H9 (cell line): ENCODE measurements at regions not wholly inside any gene's neighbourhood (a gene's known extent, or its start where the extent isn't known, plus 50 kb on each side); places are given as distances from the start of the nearest gene placed in this dataset.

ENCODE experiments used
- DNase-seq: peaks from one replicate; pipeline ENCODE4 v3.0.0-alpha.2; 2017
- H2AFZ ChIP-seq: one replicate; pipeline ENCODE4 v1.6.1; 2013; ENCODE audit warnings: mild to moderate bottlenecking, low read length, control low read depth, moderate library complexity
- H2AK5ac ChIP-seq: 2 replicates; pipeline ENCODE4 v1.6.1; 2013; ENCODE audit warnings: low read length, control low read depth, mixed read lengths; ENCODE audit not compliant: insufficient read length
- H2BK120ac ChIP-seq: one replicate; pipeline ENCODE4 v1.6.1; 2013; ENCODE audit warnings: low read depth, mild to moderate bottlenecking, low read length, control low read depth, inconsistent platforms; ENCODE audit not compliant: poor library complexity, severe bottlenecking
- H2BK12ac ChIP-seq: 2 replicates; pipeline ENCODE4 v1.6.1; 2013; ENCODE audit warnings: low read length, control low read depth, mixed read lengths, low read depth; ENCODE audit not compliant: insufficient read length
- H2BK15ac ChIP-seq: 2 replicates; pipeline ENCODE4 v1.6.1; 2013; ENCODE audit warnings: low read depth, low read length, control low read depth
- H2BK20ac ChIP-seq: one replicate; pipeline ENCODE4 v1.6.1; 2013; ENCODE audit warnings: low read depth, mild to moderate bottlenecking, low read length, control low read depth, inconsistent platforms; ENCODE audit not compliant: poor library complexity, severe bottlenecking
- H2BK5ac ChIP-seq: 2 replicates; pipeline ENCODE4 v1.6.1; 2013; ENCODE audit warnings: low read length, control low read depth, mixed read lengths; ENCODE audit not compliant: insufficient read length
- H3K14ac ChIP-seq: 2 replicates; pipeline ENCODE4 v1.6.1; 2013; ENCODE audit warnings: low read length, control low read depth; ENCODE audit not compliant: insufficient read depth
- H3K18ac ChIP-seq: 2 replicates; pipeline ENCODE4 v1.6.1; 2013; ENCODE audit warnings: low read depth, mild to moderate bottlenecking, mixed read lengths, low read length, control low read depth; ENCODE audit not compliant: insufficient read length
- H3K23ac ChIP-seq: 2 replicates; pipeline ENCODE4 v1.6.1; 2013; ENCODE audit warnings: low read length, control low read depth, mixed read lengths, low read depth; ENCODE audit not compliant: insufficient read length
- H3K23me2 ChIP-seq: 2 replicates; pipeline ENCODE4 v1.6.1; 2013; ENCODE audit warnings: low read depth, mild to moderate bottlenecking, mixed read lengths, low read length, control low read depth; ENCODE audit not compliant: insufficient read length, poor library complexity, severe bottlenecking
- H3K27ac ChIP-seq: 2 replicates; pipeline ENCODE4 v1.5.1; 2013; ENCODE audit warnings: low read length, control low read depth, mixed read lengths, low read depth; ENCODE audit not compliant: insufficient read length
- H3K27me3 ChIP-seq: 2 replicates; pipeline ENCODE4 v1.6.1; 2013; ENCODE audit warnings: low read length, control low read depth, inconsistent platforms; ENCODE audit not compliant: insufficient read depth
- H3K4ac ChIP-seq: 2 replicates; pipeline ENCODE4 v1.6.1; 2013; ENCODE audit warnings: low read depth, mild to moderate bottlenecking, control low read depth, inconsistent platforms, low read length, moderate library complexity
- H3K4me1 ChIP-seq: 2 replicates; pipeline ENCODE4 v1.6.1; 2013; ENCODE audit warnings: low read length, control low read depth, inconsistent platforms; ENCODE audit not compliant: insufficient read depth
- H3K4me2 ChIP-seq: 2 replicates; pipeline ENCODE4 v1.6.1; 2013; ENCODE audit warnings: low read length, control low read depth, mixed read lengths; ENCODE audit not compliant: insufficient read length, insufficient read depth
- H3K56ac ChIP-seq: 2 replicates; pipeline ENCODE4 v1.6.1; 2013; ENCODE audit warnings: low read depth, mild to moderate bottlenecking, mixed read lengths, low read length, control low read depth; ENCODE audit not compliant: insufficient read length
- H3K79me1 ChIP-seq: 2 replicates; pipeline ENCODE4 v1.6.1; 2013; ENCODE audit warnings: low read depth, mild to moderate bottlenecking, moderate library complexity, low read length, control low read depth, inconsistent platforms; ENCODE audit not compliant: insufficient read depth, poor library complexity, severe bottlenecking
- H3K79me2 ChIP-seq: 2 replicates; pipeline ENCODE4 v1.6.1; 2013; ENCODE audit warnings: low read length, control low read depth, inconsistent platforms; ENCODE audit not compliant: insufficient read depth
- H3K9ac ChIP-seq: 2 replicates; pipeline ENCODE4 v1.6.1; 2013; ENCODE audit warnings: low read length, control low read depth, mixed read lengths; ENCODE audit not compliant: insufficient read length; ENCODE audit errors: extremely low read depth
- H3K9me3 ChIP-seq: one replicate; pipeline ENCODE4 v1.6.1; 2013; ENCODE audit warnings: low read depth, low read length, inconsistent platforms; ENCODE audit not compliant: control insufficient read depth
- H3T11ph ChIP-seq: one replicate; pipeline ENCODE4 v1.6.1; 2013; ENCODE audit warnings: mild to moderate bottlenecking, low read length, control low read depth, inconsistent platforms
- H4K20me1 ChIP-seq: one replicate; pipeline ENCODE4 v1.6.1; 2013; ENCODE audit not compliant: control insufficient read depth, insufficient read length, insufficient read depth
- H4K5ac ChIP-seq: 2 replicates; pipeline ENCODE4 v1.6.1; 2013; ENCODE audit warnings: low read depth, mild to moderate bottlenecking, mixed read lengths, low read length, control low read depth; ENCODE audit not compliant: insufficient read length
- H4K8ac ChIP-seq: replicated peaks from 2 replicates; pipeline ENCODE4 v1.6.1; 2013; ENCODE audit warnings: low read length, control low read depth, mixed read lengths, low read depth; ENCODE audit not compliant: insufficient read length
- H4K91ac ChIP-seq: 2 replicates; pipeline ENCODE4 v1.6.1; 2013; ENCODE audit warnings: low read depth, mild to moderate bottlenecking, moderate library complexity, mixed read lengths, low read length, control low read depth; ENCODE audit not compliant: insufficient read length
- H3K27ac Mint-ChIP-seq, 3 experiments: 2 replicates in 2 of 3; 3 replicates in 1 of 3; pipeline ENCODE4 v1.8.0; 2020 to 2021; ENCODE audit warnings: mixed read lengths in 3 of 3, mild to moderate bottlenecking in 1 of 3, moderate library complexity in 1 of 3
- H3K27me3 Mint-ChIP-seq: 2 replicates; pipeline ENCODE4 v1.8.0; 2021; ENCODE audit warnings: low read depth, mild to moderate bottlenecking, moderate library complexity, mixed read lengths
- H3K36me3 Mint-ChIP-seq, 3 experiments: 2 replicates in 2 of 3; 3 replicates in 1 of 3; pipeline ENCODE4 v1.8.0; 2020 to 2021; ENCODE audit warnings: low read depth in 3 of 3, mixed read lengths in 3 of 3; ENCODE audit not compliant: insufficient read depth in 1 of 3
- H3K4me1 Mint-ChIP-seq, 2 experiments: 2 replicates each; pipeline ENCODE4 v1.8.0; 2020; ENCODE audit warnings: mixed read lengths in 2 of 2
- H3K4me3 Mint-ChIP-seq, 2 experiments: 2 replicates in 1 of 2; 3 replicates in 1 of 2; pipeline ENCODE4 v1.8.0; 2020 to 2021; ENCODE audit warnings: mild to moderate bottlenecking in 2 of 2, mixed read lengths in 2 of 2, moderate library complexity in 1 of 2
- H3K9me3 Mint-ChIP-seq, 2 experiments: 2 replicates in 1 of 2; 3 replicates in 1 of 2; pipeline ENCODE4 v1.8.0; 2020; ENCODE audit warnings: mild to moderate bottlenecking in 2 of 2, mixed read lengths in 2 of 2, moderate library complexity in 1 of 2
- CTCF ChIP-seq: fragments of 200-600 bp; sonication (generic); conservative IDR thresholded peaks from 3 replicates; pipeline ENCODE4 v1.8.0; 2021; ENCODE audit warnings: antibody characterized with exemption, mild to moderate bottlenecking
- WGBS: extraction: QIAGEN DNeasy Blood & Tissue Kit; methylation state at CpG from one replicate; pipeline ENCODE4 v1.1.7; 2013; ENCODE audit warnings: missing lambda C conversion rate, low lambda C conversion rate, mixed read lengths; ENCODE audit not compliant: insufficient read length; ENCODE audit errors: extremely low coverage; 5-methylcytosine and 5-hydroxymethylcytosine counted together

- peaks cover 0 to 4% (median 0%) of the 10 kb centered on the region in 3 experiments; a peak in 3 of 7 replicates for H3K36me3 Mint-ChIP-seq
- no peak overlapping the region for H4K5ac ChIP-seq
- H2BK120ac ChIP-seq = no peak overlapping the region
- no peaks in the 10 kb centered on the region for H3K79me1 ChIP-seq
- no peak overlapping the region for H3K23ac ChIP-seq
- H2BK5ac ChIP-seq = no peak overlapping the region
- no peak overlapping the region for H4K8ac ChIP-seq
- no peak overlapping the region for H3K27ac Mint-ChIP-seq
- no peaks in the 10 kb centered on the region for H3K9me3 ChIP-seq
- peaks cover 0 to 8% of the 10 kb centered on the region in 2 experiments; a peak in 1 of 5 replicates for H3K9me3 Mint-ChIP-seq
- H2AK5ac ChIP-seq = no peak overlapping the region
- H3K27me3 ChIP-seq = no peaks in the 10 kb centered on the region
- H3K4me2 ChIP-seq = no peak overlapping the region
- no peak overlapping the region for H2BK20ac ChIP-seq
- no peaks in the 10 kb centered on the region for H3K4me1 ChIP-seq
- no peak overlapping the region for H3K27ac ChIP-seq
- H3K18ac ChIP-seq = no peak overlapping the region
- no peak overlapping the region for H2BK12ac ChIP-seq
- no peak overlapping the region for H2BK15ac ChIP-seq
- no peak overlapping the region for H4K91ac ChIP-seq
- DNase-seq = no peak
- no peak overlapping the region for H3T11ph ChIP-seq
- no peaks in the 10 kb centered on the region for H3K23me2 ChIP-seq
- H2AFZ ChIP-seq = no peak overlapping the region
- H3K9ac ChIP-seq = no peak overlapping the region
- WGBS = no CpG with 5 or more reads among the region's 3 CpGs
- no peak overlapping the region for H3K4ac ChIP-seq
- no peak for TF ChIP-seq CTCF
- no peaks in the 10 kb centered on the region; the same call in 1 of the 2 replicates for H3K27me3 Mint-ChIP-seq
- H3K56ac ChIP-seq = no peak overlapping the region
- H4K20me1 ChIP-seq = no peaks in the 10 kb centered on the region
- H3K79me2 ChIP-seq = no peaks in the 10 kb centered on the region
- H3K4me1 Mint-ChIP-seq = no peaks in the 10 kb centered on the region
- H3K14ac ChIP-seq = no peak overlapping the region
- no peak overlapping the region for H3K4me3 Mint-ChIP-seq
These were observed 146.9 kb upstream of the AHI1 start for GRCh38 chr6:135644394-135644793.
